ENCODE measurements at regions not wholly inside any gene's neighbourhood (a gene's known extent, or its start where the extent isn't known, plus 50 kb on each side); places are given as distances from the start of the nearest gene placed in this dataset.

GRCh38 chr20:39825524-39825923, 863.4 kb downstream of the DHX35 start:
- H3K4me3 Mint-ChIP-seq = no peak overlapping the region

GRCh38 chr20:39823224-39823623, 861.1 kb downstream of the DHX35 start:
- TF ChIP-seq CTCF (IDR thresholded peaks at IDR 0.05) = no peak
- Mint-ChIP-seq H3K27ac (no peak overlapping the region), H3K9me3 (no peaks in the 10 kb centered on the region), H3K27me3 (ENCODE audit: insufficient read depth) (peaks cover 1% of the 10 kb centered on the region), H3K4me1 (ENCODE audit: low read depth) (peaks cover 13% of the 10 kb centered on the region), H3K4me3 (no peak overlapping the region), H3K36me3 (ENCODE audit: low read depth) (no peaks in the 10 kb centered on the region)
- DNase-seq = peak; percentile 17

More at GRCh38 chr20:39825524-39825923, 863.4 kb downstream of the DHX35 start:
- Mint-ChIP-seq H3K27me3 (ENCODE audit: insufficient read depth) (peaks cover 1% of the 10 kb centered on the region), H3K4me1 (ENCODE audit: low read depth) (peaks cover 13% of the 10 kb centered on the region), H3K9me3 (no peaks in the 10 kb centered on the region), H3K27ac (no peak overlapping the region), H3K36me3 (ENCODE audit: low read depth) (no peaks in the 10 kb centered on the region)
- TF ChIP-seq CTCF (IDR thresholded peaks at IDR 0.05) = no peak
- no peak for DNase-seq

- Mint-ChIP-seq H3K27me3 (ENCODE audit: insufficient read depth) (peaks cover 1% of the 10 kb centered on the region), H3K4me1 (ENCODE audit: low read depth) (peaks cover 13% of the 10 kb centered on the region), H3K9me3 (no peaks in the 10 kb centered on the region), H3K36me3 (ENCODE audit: low read depth) (no peaks in the 10 kb centered on the region), H3K27ac (no peak overlapping the region), H3K4me3 (no peak overlapping the region)
- DNase-seq = peak; percentile 6
- no peak for TF ChIP-seq CTCF (IDR thresholded peaks at IDR 0.05)
Observed at GRCh38 chr20:39822667-39823066, 860.5 kb downstream of the DHX35 start.

DNA sequence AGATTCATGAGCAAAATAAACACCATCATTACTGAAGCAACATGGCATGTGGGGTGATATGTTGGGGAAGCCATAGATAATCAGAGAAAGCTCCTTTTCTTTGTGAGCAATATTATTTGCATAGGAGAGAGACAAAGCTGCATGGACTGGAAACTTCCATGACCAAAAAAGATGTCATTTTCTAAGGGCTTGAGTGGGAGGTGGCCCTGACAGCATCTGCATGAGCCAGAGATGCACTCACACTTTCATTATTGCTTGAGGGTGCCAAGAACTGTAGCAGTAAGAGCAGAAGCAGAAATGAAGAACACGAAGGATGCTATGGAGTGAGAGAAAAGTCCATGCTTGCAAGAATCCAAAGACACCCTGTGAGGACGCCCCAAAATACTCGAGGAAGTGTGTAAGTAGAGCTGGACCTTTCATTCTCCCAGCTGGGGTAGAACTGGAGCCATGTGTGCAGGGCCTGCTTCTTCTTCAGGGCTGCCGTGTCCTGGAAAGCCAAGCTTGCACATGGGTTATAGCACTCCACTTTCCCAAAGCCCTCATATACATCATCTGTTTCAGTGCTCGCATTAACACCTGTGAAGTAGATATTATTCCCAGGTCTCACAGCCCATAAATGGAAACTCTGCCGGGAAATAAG, 851.2 kb downstream of the DHX35 start:
- no peak for DNase-seq
- Mint-ChIP-seq H3K27me3 (ENCODE audit: insufficient read depth) (peaks cover 1% of the 10 kb centered on the region; the same call in 1 of the 2 replicates), H3K36me3 (ENCODE audit: low read depth) (no peaks in the 10 kb centered on the region), H3K4me3 (no peak overlapping the region), H3K9me3 (no peaks in the 10 kb centered on the region; the same call in 1 of the 2 replicates), H3K4me1 (ENCODE audit: low read depth) (no peaks in the 10 kb centered on the region), H3K27ac (no peak overlapping the region)
- TF ChIP-seq CTCF (IDR thresholded peaks at IDR 0.05) = no peak

GRCh38 chr20:39812116-39812515, 850.0 kb downstream of the DHX35 start:
- no peaks in the 10 kb centered on the region; the same call in 1 of the 2 replicates for H3K9me3 Mint-ChIP-seq
- H3K27me3 Mint-ChIP-seq (ENCODE audit: insufficient read depth) = peaks cover 1% of the 10 kb centered on the region; the same call in 1 of the 2 replicates

More at GRCh38 chr20:39812116-39812515, 850.0 kb downstream of the DHX35 start:
- H3K4me1 Mint-ChIP-seq (ENCODE audit: low read depth) = no peaks in the 10 kb centered on the region
- no peak overlapping the region for H3K27ac Mint-ChIP-seq
- H3K4me3 Mint-ChIP-seq = no peak overlapping the region
- no peak for TF ChIP-seq CTCF (IDR thresholded peaks at IDR 0.05)
- DNase-seq = no peak
- no peaks in the 10 kb centered on the region for H3K36me3 Mint-ChIP-seq (ENCODE audit: low read depth)
